ENCODE measurements at regions not wholly inside any gene's neighbourhood (a gene's known extent, or its start where the extent isn't known, plus 50 kb on each side); places are given as distances from the start of the nearest gene placed in this dataset.

GRCh38 chr5:174526177-174526576 is 198.2 kb upstream of the MSX2 start:
- TF ChIP-seq, protein P1, sequence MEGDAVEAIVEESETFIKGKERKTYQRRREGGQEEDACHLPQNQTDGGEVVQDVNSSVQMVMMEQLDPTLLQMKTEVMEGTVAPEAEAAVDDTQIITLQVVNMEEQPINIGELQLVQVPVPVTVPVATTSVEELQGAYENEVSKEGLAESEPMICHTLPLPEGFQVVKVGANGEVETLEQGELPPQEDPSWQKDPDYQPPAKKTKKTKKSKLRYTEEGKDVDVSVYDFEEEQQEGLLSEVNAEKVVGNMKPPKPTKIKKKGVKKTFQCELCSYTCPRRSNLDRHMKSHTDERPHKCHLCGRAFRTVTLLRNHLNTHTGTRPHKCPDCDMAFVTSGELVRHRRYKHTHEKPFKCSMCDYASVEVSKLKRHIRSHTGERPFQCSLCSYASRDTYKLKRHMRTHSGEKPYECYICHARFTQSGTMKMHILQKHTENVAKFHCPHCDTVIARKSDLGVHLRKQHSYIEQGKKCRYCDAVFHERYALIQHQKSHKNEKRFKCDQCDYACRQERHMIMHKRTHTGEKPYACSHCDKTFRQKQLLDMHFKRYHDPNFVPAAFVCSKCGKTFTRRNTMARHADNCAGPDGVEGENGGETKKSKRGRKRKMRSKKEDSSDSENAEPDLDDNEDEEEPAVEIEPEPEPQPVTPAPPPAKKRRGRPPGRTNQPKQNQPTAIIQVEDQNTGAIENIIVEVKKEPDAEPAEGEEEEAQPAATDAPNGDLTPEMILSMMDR (IDR thresholded peaks at IDR 0.05 in 4 of 5, conservative IDR thresholded peaks at IDR 0.05 in 1 of 5) = no peak
- no peak for TF ChIP-seq POLR2A (IDR thresholded peaks at IDR 0.05)

Data from gastrocnemius medialis (tissue), 4 donors.